Loucy (cell line): ENCODE measurements at regions not wholly inside any gene's neighbourhood (a gene's known extent, or its start where the extent isn't known, plus 50 kb on each side); places are given as distances from the start of the nearest gene placed in this dataset.

Experiments used
- H2AFZ ChIP-seq: fragments of 200-600 bp; sonication (generic); 2 replicates; pipeline ENCODE4 v1.6.0; 2016; ENCODE audit warnings: antibody characterized with exemption, mild to moderate bottlenecking, low read length, moderate library complexity
- H3F3A ChIP-seq: fragments of 200-600 bp; 2 replicates; pipeline ENCODE4 v1.6.0; 2016; ENCODE audit warnings: antibody characterized with exemption, low read depth, mild to moderate bottlenecking
- H3K27me3 ChIP-seq: fragments of 200-600 bp; sonication (generic); 2 replicates; pipeline ENCODE4 v1.6.1; 2014; ENCODE audit warnings: low read length, mild to moderate bottlenecking; ENCODE audit not compliant: insufficient read depth, poor library complexity, severe bottlenecking
- H3K36me3 ChIP-seq: fragments of 200-600 bp; sonication (generic); 2 replicates; pipeline ENCODE4 v1.6.1; 2016; ENCODE audit warnings: low read length; ENCODE audit not compliant: insufficient read depth
- H3K4me1 ChIP-seq: fragments of 200-600 bp; sonication (generic); 2 replicates; pipeline ENCODE4 v1.5.1; 2014; ENCODE audit warnings: low read length, mild to moderate bottlenecking; ENCODE audit not compliant: insufficient read depth, poor library complexity, severe bottlenecking
- H3K4me2 ChIP-seq: fragments of 200-600 bp; sonication (generic); 2 replicates; pipeline ENCODE4 v1.6.0; 2014; ENCODE audit warnings: antibody characterized with exemption, low read length, low read depth, mild to moderate bottlenecking; ENCODE audit not compliant: poor library complexity, severe bottlenecking
- H3K4me3 ChIP-seq: fragments of 200-600 bp; sonication (generic); 2 replicates; pipeline ENCODE4 v1.5.1; 2014; ENCODE audit warnings: low read length, mild to moderate bottlenecking, mixed read lengths; ENCODE audit not compliant: poor library complexity, severe bottlenecking
- H3K79me2 ChIP-seq: fragments of 200-600 bp; sonication (generic); 2 replicates; pipeline ENCODE4 v1.6.1; 2014; ENCODE audit warnings: low read length; ENCODE audit not compliant: insufficient read depth
- H3K9ac ChIP-seq: fragments of 200-600 bp; sonication (generic); 2 replicates; pipeline ENCODE4 v1.6.0; 2014; ENCODE audit warnings: mild to moderate bottlenecking, low read depth, low read length, moderate library complexity; ENCODE audit not compliant: poor library complexity, severe bottlenecking
- H3K9me2 ChIP-seq: fragments of 200-600 bp; sonication (generic); replicated peaks from 2 replicates; pipeline ENCODE4 v1.6.1; 2016; ENCODE audit warnings: low read depth, low read length, mixed read lengths
- H3K9me3 ChIP-seq: fragments of 200-600 bp; sonication (generic); 2 replicates; pipeline ENCODE4 v1.6.1; 2014; ENCODE audit warnings: mild to moderate bottlenecking, antibody characterized with exemption, low read length, low read depth; ENCODE audit not compliant: insufficient read depth
- H4K20me1 ChIP-seq: fragments of 200-600 bp; sonication (generic); 2 replicates; pipeline ENCODE4 v1.6.0; 2014; ENCODE audit warnings: antibody characterized with exemption, low read length, mild to moderate bottlenecking; ENCODE audit not compliant: insufficient read depth, poor library complexity, severe bottlenecking
- CTCF ChIP-seq: fragments of 200-600 bp; sonication (generic); conservative IDR thresholded peaks from 2 replicates; pipeline ENCODE4 v1.5.1; 2014; ENCODE audit warnings: mild to moderate bottlenecking, antibody characterized with exemption, low read length
- EZH2phosphoT487 ChIP-seq: fragments of 200-600 bp; IDR thresholded peaks from 2 replicates; pipeline ENCODE4 v1.6.1; 2018; ENCODE audit warnings: antibody characterized with exemption, mild to moderate bottlenecking, moderate library complexity, borderline replicate concordance

GRCh38 chr11:115929618-115930129 lies 425.5 kb upstream of the CADM1 start:
- no peak overlapping the region for H3K4me2 ChIP-seq
- no peaks in the 10 kb centered on the region for H3K36me3 ChIP-seq
- H3K27me3 ChIP-seq = no peaks in the 10 kb centered on the region
- TF ChIP-seq CTCF = no peak
- H4K20me1 ChIP-seq = no peaks in the 10 kb centered on the region
- no peaks in the 10 kb centered on the region for H3K4me1 ChIP-seq
- no peaks in the 10 kb centered on the region for H3K9me2 ChIP-seq
- H3K9ac ChIP-seq = no peak overlapping the region
- H3K4me3 ChIP-seq = no peak overlapping the region
- H3F3A ChIP-seq = no peaks in the 10 kb centered on the region
- H2AFZ ChIP-seq = no peak overlapping the region
- no peaks in the 10 kb centered on the region for H3K79me2 ChIP-seq
- H3K9me3 ChIP-seq = no peaks in the 10 kb centered on the region; the same call in 1 of the 2 replicates

- H3K4me1 ChIP-seq = no peaks in the 10 kb centered on the region
- H4K20me1 ChIP-seq = no peaks in the 10 kb centered on the region
- no peak overlapping the region for H2AFZ ChIP-seq
- H3F3A ChIP-seq = no peaks in the 10 kb centered on the region
- no peak overlapping the region for H3K4me2 ChIP-seq
- no peaks in the 10 kb centered on the region for H3K9me2 ChIP-seq
- no peaks in the 10 kb centered on the region for H3K79me2 ChIP-seq
- TF ChIP-seq EZH2phosphoT487 (no peak), CTCF (no peak)
- H3K9me3 ChIP-seq = no peaks in the 10 kb centered on the region; the same call in 1 of the 2 replicates
- H3K4me3 ChIP-seq = no peak overlapping the region
- no peak overlapping the region for H3K9ac ChIP-seq
- no peaks in the 10 kb centered on the region for H3K27me3 ChIP-seq
- no peaks in the 10 kb centered on the region for H3K36me3 ChIP-seq
Measured at GRCh38 chr11:115928811-115929210, 424.6 kb upstream of the CADM1 start.

GRCh38 chr11:115927823-115928329 lies 423.7 kb upstream of the CADM1 start:
- Histone ChIP-seq H3K4me3 (no peak overlapping the region), H3K27me3 (no peaks in the 10 kb centered on the region), H3K4me2 (no peak overlapping the region), H2AFZ (no peak overlapping the region), H3K9me3 (no peaks in the 10 kb centered on the region; the same call in 1 of the 2 replicates), H3K36me3 (no peaks in the 10 kb centered on the region), H3K9me2 (no peaks in the 10 kb centered on the region), H3K9ac (no peak overlapping the region), H3K4me1 (no peaks in the 10 kb centered on the region), H3K79me2 (no peaks in the 10 kb centered on the region), H4K20me1 (no peaks in the 10 kb centered on the region), H3F3A (no peaks in the 10 kb centered on the region)
- TF ChIP-seq CTCF = no peak
- TF ChIP-seq EZH2phosphoT487 = no peak
